ENCODE measurements at regions not wholly inside any gene's neighbourhood (a gene's known extent, or its start where the extent isn't known, plus 50 kb on each side); places are given as distances from the start of the nearest gene placed in this dataset.

DNA sequence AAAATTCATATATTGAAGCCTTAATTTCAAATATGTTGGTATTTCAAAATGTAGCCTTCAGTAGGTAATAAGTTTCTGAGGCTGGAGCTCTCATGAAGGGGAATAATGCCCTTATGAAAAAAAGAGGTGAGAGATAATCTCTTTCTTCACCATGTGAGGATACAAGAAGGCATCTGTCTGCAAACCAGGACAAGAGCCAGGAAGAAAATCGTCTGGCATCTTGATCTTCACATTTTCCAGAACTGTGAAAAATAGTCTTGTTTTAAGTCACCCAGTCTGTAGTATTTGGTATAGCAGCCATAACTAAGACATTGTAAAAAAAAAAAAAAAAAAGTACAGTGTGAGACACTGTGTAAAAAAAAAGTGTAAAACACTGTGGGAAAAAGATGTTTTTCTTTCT lies 768.9 kb downstream of the TAF11L14 start:
- Histone ChIP-seq H3K27ac (no peak overlapping the region), H3K4me3 (no peak overlapping the region), H3K9me3 (no peaks in the 10 kb centered on the region), H3K36me3 (no peaks in the 10 kb centered on the region), H3K27me3 (no peaks in the 10 kb centered on the region), H3K4me1 (no peaks in the 10 kb centered on the region)
- FAIRE-seq (no peak), ATAC-seq (no peak), DNase-seq (no peak)
- TF ChIP-seq, protein P1, sequence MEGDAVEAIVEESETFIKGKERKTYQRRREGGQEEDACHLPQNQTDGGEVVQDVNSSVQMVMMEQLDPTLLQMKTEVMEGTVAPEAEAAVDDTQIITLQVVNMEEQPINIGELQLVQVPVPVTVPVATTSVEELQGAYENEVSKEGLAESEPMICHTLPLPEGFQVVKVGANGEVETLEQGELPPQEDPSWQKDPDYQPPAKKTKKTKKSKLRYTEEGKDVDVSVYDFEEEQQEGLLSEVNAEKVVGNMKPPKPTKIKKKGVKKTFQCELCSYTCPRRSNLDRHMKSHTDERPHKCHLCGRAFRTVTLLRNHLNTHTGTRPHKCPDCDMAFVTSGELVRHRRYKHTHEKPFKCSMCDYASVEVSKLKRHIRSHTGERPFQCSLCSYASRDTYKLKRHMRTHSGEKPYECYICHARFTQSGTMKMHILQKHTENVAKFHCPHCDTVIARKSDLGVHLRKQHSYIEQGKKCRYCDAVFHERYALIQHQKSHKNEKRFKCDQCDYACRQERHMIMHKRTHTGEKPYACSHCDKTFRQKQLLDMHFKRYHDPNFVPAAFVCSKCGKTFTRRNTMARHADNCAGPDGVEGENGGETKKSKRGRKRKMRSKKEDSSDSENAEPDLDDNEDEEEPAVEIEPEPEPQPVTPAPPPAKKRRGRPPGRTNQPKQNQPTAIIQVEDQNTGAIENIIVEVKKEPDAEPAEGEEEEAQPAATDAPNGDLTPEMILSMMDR (IDR thresholded peaks at IDR 0.05) = no peak
- intact Hi-C loops (cut with DNase I) = no loop called here
- 18 to 21% methylated on average over 1 of the region's 1 CpG for WGBS, 2 donors

DNA sequence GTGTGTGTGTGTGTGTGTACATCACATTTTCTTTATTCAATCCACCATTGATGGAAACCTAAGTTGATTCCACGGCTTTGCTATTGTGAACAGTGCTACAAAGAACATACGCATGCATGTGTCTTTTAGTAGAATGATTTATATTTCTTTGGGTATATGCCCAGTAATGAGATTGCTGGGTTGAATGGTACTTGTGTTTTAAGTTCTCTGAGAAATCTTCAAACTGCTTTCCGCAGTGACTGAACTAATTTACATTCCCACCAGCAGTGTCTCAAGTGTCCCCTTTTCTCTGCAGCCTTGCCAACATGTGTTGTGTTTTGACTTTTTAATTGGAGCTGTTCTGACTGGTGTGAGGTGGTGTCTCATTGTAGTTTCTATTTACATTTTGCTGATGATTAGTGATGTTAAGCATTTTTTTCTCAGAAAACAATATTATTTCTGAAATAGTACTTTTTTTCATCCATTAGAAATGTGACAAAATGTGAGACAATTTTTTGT lies 769.7 kb downstream of the TAF11L14 start:
- Histone ChIP-seq H3K36me3 (no peaks in the 10 kb centered on the region), H3K9me3 (no peaks in the 10 kb centered on the region), H3K27ac (no peak overlapping the region), H3K27me3 (no peaks in the 10 kb centered on the region), H3K4me3 (no peak overlapping the region), H3K4me1 (no peaks in the 10 kb centered on the region)
- TF ChIP-seq, protein P1 (IDR thresholded peaks at IDR 0.05) = no peak
- no peak for ATAC-seq
- DNase-seq = no peak
- WGBS, 2 donors = 67 to 75% methylated on average over 3 of the region's 3 CpGs
- intact Hi-C loops (cut with DNase I) = no loop called here
- no peak for FAIRE-seq

DNA sequence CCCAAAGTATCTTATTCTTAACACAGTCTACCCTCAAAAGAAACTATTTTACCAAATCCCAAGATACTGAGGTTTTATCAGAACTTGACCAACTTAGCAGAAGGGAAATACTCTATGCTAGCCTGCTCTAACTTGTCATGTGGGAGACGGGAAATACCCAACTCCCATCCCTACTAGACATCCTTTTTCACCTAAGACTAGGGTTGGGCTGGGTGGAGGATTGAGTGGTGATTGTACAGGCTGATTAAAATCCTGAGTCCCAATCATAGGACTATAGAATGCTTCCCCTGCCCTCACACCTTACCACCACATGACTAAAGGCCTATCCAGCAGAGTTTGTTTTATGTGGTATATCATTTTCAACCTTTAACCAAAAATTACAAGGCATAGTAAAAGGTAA lies 786.5 kb downstream of the TAF11L14 start:
- no peaks in the 10 kb centered on the region for H3K36me3 ChIP-seq
- FAIRE-seq (no peak), DNase-seq (no peak), ATAC-seq (no peak)
- no peaks in the 10 kb centered on the region for H3K4me1 ChIP-seq
- no peak overlapping the region for H3K27ac ChIP-seq
- TF ChIP-seq, protein P1 (IDR thresholded peaks at IDR 0.05) = no peak
- intact Hi-C loops (cut with DNase I) = no loop called here
- H3K27me3 ChIP-seq = no peaks in the 10 kb centered on the region
- H3K9me3 ChIP-seq = no peaks in the 10 kb centered on the region
- WGBS, 2 donors = 48 to 52% methylated on average over 1 of the region's 1 CpG
- no peak overlapping the region for H3K4me3 ChIP-seq

DNA sequence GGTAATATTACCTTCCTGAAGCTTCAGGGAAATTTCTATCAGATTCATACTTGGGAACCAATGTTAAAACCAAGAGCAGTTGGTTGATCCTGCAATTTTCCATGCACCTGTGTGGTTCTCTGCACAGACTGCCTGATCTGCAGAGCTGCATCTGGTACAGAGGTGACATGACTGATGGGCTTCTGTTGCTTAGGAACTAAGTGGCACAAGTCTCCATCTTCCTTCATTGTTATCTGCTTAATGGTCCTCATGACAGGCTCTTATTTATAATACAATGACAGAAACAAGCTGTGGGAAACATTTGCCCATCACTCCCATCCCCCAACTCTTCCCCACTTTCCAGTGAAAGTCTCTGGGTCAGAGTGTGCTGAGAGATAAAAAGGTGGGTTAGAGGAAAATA lies 799.1 kb downstream of the TAF11L14 start:
- H3K4me3 ChIP-seq = no peak overlapping the region
- no peaks in the 10 kb centered on the region for H3K27me3 ChIP-seq
- DNase-seq = no peak
- intact Hi-C loops (cut with DNase I) = no loop called here
- no peak overlapping the region for H3K27ac ChIP-seq
- no peaks in the 10 kb centered on the region for H3K4me1 ChIP-seq
- H3K9me3 ChIP-seq = no peaks in the 10 kb centered on the region
- no peaks in the 10 kb centered on the region for H3K36me3 ChIP-seq
- no peak for ATAC-seq
- FAIRE-seq = no peak
- TF ChIP-seq, protein P1 (IDR thresholded peaks at IDR 0.05) = no peak

DNA sequence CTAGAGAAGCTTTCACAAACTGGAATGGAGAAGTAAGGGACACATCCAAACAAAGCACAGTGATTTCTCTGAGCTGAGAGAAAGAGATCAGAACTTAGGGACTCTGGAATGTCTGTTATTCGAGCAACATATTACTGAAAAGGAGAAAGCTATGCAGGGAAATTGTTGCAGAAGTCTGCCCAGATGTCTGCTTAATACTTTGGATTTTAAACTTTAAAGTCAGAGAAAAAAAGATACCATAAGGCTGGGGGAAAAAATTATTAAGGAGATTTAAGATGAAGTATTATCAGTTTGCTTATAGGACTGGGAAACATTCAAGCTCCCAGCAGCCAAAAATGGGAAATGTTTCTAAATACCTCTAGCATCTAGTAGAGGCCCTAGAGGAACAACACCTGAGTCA lies 803.9 kb downstream of the TAF11L14 start:
- no peak overlapping the region for H3K4me3 ChIP-seq
- H3K27me3 ChIP-seq = no peaks in the 10 kb centered on the region
- H3K27ac ChIP-seq = no peak overlapping the region
- H3K4me1 ChIP-seq = no peaks in the 10 kb centered on the region
- 29 to 34% methylated on average over 1 of the region's 1 CpG for WGBS, 2 donors
- intact Hi-C loops (cut with DNase I) = no loop called here
- FAIRE-seq (no peak), DNase-seq (no peak), ATAC-seq (no peak)
- no peaks in the 10 kb centered on the region for H3K9me3 ChIP-seq
- TF ChIP-seq, protein P1 (IDR thresholded peaks at IDR 0.05) = no peak
- no peaks in the 10 kb centered on the region for H3K36me3 ChIP-seq
